Heart left ventricle (tissue), 16 donors: ENCODE measurements at regions not wholly inside any gene's neighbourhood (a gene's known extent, or its start where the extent isn't known, plus 50 kb on each side); places are given as distances from the start of the nearest gene placed in this dataset.

Source experiments
- ATAC-seq, 4 donors: fragments of 200-7000 bp; cut with Tn5 transposase; one replicate each; pipeline ENCODE4 v1.9.1; 2020 to 2022; ENCODE audit warnings: moderate library complexity in 4 of 4, mild to moderate bottlenecking in 3 of 4, moderate number of reproducible peaks in 1 of 4
- DNase-seq, 5 donors: peaks; one replicate each; pipeline ENCODE4 v3.0.0-alpha.2; 2020
- H3K27ac ChIP-seq, 12 donors: fragments of 200-600 bp; sonication (generic) in 4 of 12; one replicate each; pipeline versions ENCODE4 v1.5.0 to v1.8.0; 2016 to 2022; ENCODE audit warnings: mild to moderate bottlenecking in 2 of 12
- H3K27me3 ChIP-seq, 9 donors: fragments of 200-600 bp; sonication (generic) in 2 of 9; one replicate each; pipeline versions ENCODE4 v1.5.1 to v1.8.0; 2016 to 2022; ENCODE audit warnings: mild to moderate bottlenecking in 3 of 9
- H3K36me3 ChIP-seq, 9 donors: fragments of 200-600 bp; sonication (generic) in 2 of 9; one replicate each; pipeline versions ENCODE4 v1.5.0 to v1.8.0; 2018 to 2022; ENCODE audit warnings: mild to moderate bottlenecking in 2 of 9
- H3K4me1 ChIP-seq, 12 donors: fragments of 200-600 bp; sonication (generic) in 4 of 12; one replicate each; pipeline versions ENCODE4 v1.5.0 to v1.8.0; 2016 to 2022; ENCODE audit warnings: mild to moderate bottlenecking in 3 of 12
- H3K4me3 ChIP-seq, 12 donors: fragments of 200-600 bp; sonication (generic) in 4 of 12; one replicate each; pipeline versions ENCODE4 v1.5.0 to v1.8.0; 2017 to 2022; ENCODE audit warnings: mild to moderate bottlenecking in 9 of 12, moderate library complexity in 4 of 12
- H3K9me3 ChIP-seq, 12 donors: fragments of 200-600 bp; sonication (generic) in 4 of 12; one replicate each; pipeline versions ENCODE4 v1.5.0 to v1.8.0; 2016 to 2022; ENCODE audit warnings: mild to moderate bottlenecking in 1 of 12
- POLR2A ChIP-seq, 2 donors: fragments of 450-650 bp; IDR thresholded peaks; one replicate each; pipeline ENCODE4 v1.6.1; 2017; ENCODE audit warnings: antibody characterized with exemption in 2 of 2, mild to moderate bottlenecking in 2 of 2, moderate library complexity in 2 of 2
- WGBS, 4 donors: extraction: QIAGEN DNeasy Blood & Tissue Kit in 2 of 4; methylation state at CpG; one replicate each; pipeline versions ENCODE4 v1.1.5 to v1.1.7; 2013 to 2018; 5-methylcytosine and 5-hydroxymethylcytosine counted together
- intact Hi-C, 10 donors: fragments of 100-400 bp; cut with DNase I; formaldehyde crosslinking; loops; one replicate each; pipeline versions ENCODE4 v1.11.1 to v1.14.2; 2022
- TF ChIP-seq, protein P1 (sequence below), 12 donors: fragments of 200-600 bp; sonication (generic) in 4 of 12; IDR thresholded peaks; one replicate each; pipeline versions ENCODE4 v1.5.0 to v1.8.0; 2018 to 2022; ENCODE audit warnings: antibody characterized with exemption in 12 of 12, mild to moderate bottlenecking in 5 of 12
- donor health status: ischemic (EF 13 %, LVEDD 7.1; RV severe dilation, severe dysfunction).
- donor health status: healthy with polysubstance abuse.
- donor health status: DM: no; HTN: yes; CAD: no.
- donor health status: DM: no; HTN: no; CAD: no.
- donor health status: ischemic (EF 25% LVEDD 6.9; RV normal size, moderate dysfunction).
- donor health status: ischemic (EF 25% LVEDD 5.7; RV mildly dilated, moderate dysfunction).
- donor health status: healthy.
- donor health status: DM: yes; HTN: yes; CAD: no.
- donor health status: ischemic (EF 35%, LVEDD 5.7; RV mildly dilated, moderate dysfunction).
- donor health status: nonischemic (EF 11% LVEDD 7.7; RV severe dilation, severe dysfunction).
- donor health status: DM: yes; HTN: yes; CAD: no.
- donor health status: PGD.
- donor health status: ischemic (EF 29% LVEDD 5.4; RV normal size, mild dysfunction).
- donor health status: nonischemic (EF 23%, LVEDD 6.1; RV moderate dilation, normal function).

GRCh38 chr7:111630862-111631261 lies 68.6 kb upstream of the IMMP2L start:
- Histone ChIP-seq H3K4me3 (no peak overlapping the region), H3K36me3 (no peaks in the 10 kb centered on the region), H3K27ac (no peak overlapping the region), H3K9me3 (peaks cover 0 to 36% (median 12%) of the 10 kb centered on the region in 12 donors), H3K4me1 (no peaks in the 10 kb centered on the region), H3K27me3 (no peaks in the 10 kb centered on the region)
- TF ChIP-seq, protein P1, sequence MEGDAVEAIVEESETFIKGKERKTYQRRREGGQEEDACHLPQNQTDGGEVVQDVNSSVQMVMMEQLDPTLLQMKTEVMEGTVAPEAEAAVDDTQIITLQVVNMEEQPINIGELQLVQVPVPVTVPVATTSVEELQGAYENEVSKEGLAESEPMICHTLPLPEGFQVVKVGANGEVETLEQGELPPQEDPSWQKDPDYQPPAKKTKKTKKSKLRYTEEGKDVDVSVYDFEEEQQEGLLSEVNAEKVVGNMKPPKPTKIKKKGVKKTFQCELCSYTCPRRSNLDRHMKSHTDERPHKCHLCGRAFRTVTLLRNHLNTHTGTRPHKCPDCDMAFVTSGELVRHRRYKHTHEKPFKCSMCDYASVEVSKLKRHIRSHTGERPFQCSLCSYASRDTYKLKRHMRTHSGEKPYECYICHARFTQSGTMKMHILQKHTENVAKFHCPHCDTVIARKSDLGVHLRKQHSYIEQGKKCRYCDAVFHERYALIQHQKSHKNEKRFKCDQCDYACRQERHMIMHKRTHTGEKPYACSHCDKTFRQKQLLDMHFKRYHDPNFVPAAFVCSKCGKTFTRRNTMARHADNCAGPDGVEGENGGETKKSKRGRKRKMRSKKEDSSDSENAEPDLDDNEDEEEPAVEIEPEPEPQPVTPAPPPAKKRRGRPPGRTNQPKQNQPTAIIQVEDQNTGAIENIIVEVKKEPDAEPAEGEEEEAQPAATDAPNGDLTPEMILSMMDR (IDR thresholded peaks at IDR 0.05), result no peak
- TF ChIP-seq POLR2A (IDR thresholded peaks at IDR 0.05), result no peak
- no peak for ATAC-seq
- intact Hi-C loops, result no loop called here
- DNase-seq, result no peak
- WGBS, 4 donors, result 97 to 100% (median 98%) methylated on average over 1 of the region's 1 CpG

DNA sequence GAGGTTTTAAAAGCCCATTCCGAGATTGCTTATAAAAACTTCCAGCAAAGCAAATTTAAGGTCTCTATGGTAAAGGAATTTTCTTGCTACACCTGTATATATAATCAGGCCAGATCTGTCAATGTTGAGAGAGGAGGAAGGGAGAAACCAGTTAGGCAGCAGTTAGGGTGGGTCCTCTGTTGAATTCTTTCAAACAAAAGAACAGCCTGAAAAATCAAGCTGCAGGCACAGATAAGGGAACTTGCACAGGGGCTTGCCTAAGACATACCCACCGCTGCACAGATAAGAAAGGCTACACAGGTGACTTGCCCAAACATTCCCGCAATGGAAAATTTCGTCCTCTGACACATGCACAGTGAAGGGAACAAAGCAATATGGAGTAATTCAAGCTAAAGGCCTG lies 59.8 kb upstream of the IMMP2L start:
- DNase-seq (no peak), ATAC-seq (no peak)
- intact Hi-C loops, result no loop called here

More for the DNA sequence above, 59.8 kb upstream of the IMMP2L start:
- Histone ChIP-seq H3K4me1 (no peaks in the 10 kb centered on the region), H3K9me3 (peaks cover 0 to 7% (median 0%) of the 10 kb centered on the region in 12 donors), H3K36me3 (no peaks in the 10 kb centered on the region), H3K27ac (no peak overlapping the region), H3K4me3 (no peak overlapping the region), H3K27me3 (no peaks in the 10 kb centered on the region)
- TF ChIP-seq POLR2A (IDR thresholded peaks at IDR 0.05), result no peak
- TF ChIP-seq, protein P1 (IDR thresholded peaks at IDR 0.05), result no peak
- WGBS, 4 donors, result 71 to 81% (median 76%) methylated on average over 4 of the region's 4 CpGs
